HG03565 (cell line): ENCODE measurements at regions not wholly inside any gene's neighbourhood (a gene's known extent, or its start where the extent isn't known, plus 50 kb on each side); places are given as distances from the start of the nearest gene placed in this dataset.
"Not testable (repeated sequence)": the region's sequence is repeated elsewhere in the genome, so short reads cannot be mapped to it uniquely, and the experiment has no call there.

Experiments
- ATAC-seq: cut with Tn5 transposase; IDR thresholded peaks from one replicate; pipeline ENCODE4 v1.9.1; 2021; ENCODE audit warnings: mild to moderate bottlenecking, moderate library complexity; ENCODE audit not compliant: unreplicated experiment

DNA sequence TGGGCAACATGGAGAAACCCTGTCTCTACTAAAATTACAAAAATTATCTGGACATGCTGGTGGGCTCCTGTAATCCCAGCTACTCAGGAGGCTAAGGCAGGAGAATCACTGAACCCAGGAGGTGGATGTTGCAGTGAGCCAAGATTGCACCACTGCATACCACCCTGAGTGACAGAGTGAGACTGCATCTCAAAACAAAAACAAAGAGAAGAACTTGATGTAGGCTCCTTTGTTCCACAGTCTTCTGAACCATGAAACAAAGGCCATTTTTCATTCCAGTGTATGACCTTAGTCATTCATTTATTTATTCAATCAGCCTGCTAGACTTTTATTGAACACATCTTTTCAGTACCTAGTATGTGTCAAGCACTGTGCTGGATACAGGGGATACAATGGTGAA is 369.6 kb downstream of the FAT3 start:
- no peak for ATAC-seq

DNA sequence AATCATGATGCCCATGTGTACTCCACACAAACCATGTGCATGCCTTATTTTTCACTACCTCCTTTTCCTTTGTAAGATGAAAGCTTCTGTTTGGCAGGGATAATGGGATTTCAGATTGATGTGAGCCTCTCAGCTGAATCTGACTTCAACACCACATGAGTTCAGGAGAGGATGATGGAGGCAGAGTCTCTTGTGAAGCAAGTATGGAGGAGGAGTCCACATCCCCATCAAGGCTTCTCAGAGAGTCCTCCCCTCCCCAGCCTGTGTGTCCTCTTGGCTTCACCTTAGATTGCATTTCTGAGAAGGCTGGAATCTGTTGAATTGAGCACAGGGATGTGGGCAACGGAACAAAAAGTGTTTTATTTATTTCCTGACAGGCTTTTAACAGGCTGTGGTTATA is 370.4 kb downstream of the FAT3 start:
- no peak for ATAC-seq

DNA sequence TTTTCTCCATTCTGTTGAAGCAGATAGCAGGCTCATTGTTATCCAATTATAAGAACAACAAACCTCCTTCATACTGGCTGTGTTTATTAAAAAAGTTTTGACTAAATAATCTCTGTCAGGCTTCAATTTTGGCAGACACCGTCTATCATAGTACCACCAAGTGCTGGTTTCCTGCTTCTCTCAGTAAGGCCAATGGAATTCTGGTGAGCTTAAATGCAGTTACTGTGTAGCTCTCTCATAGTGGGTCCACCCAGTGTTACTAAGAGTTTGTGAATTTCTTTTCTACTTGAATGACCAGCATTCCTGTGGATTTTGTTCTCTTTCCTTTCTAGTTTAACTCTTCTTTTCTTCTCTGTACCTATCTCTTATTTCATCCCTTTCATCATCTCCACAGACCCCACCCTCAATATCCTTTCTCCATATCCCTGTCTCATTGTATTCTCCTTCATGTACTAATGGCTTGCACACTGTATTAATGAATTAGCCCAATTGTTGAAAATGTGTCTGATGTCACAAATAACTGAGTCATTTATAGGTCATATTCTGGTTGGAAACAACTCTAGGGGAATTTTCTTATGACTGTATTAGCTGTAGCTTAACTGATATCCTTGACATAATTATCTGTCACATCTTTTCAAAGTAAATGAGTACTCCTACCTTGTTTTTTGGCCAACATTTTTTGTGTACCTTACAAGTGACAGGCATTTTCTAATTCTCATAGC is 372.1 kb downstream of the FAT3 start:
- ATAC-seq: no peak

DNA sequence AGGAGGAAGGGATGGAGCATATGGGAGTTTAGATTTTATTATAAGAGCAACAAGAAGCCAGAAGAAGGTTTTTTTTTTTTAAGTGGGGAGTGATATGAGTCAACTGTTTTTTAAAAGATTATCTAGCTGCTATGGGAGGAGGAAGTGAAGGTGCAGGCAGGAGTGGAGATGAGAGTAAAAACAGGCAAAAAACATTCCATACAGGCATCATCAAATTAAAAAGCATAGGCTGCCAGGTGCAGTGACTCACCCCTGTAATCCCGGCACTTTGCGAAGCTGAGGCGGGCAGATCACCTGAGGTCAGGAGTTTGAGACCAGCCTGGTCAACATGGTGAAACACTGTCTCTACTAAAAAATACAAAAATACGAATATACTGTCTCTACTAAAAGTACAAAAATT is 368.4 kb upstream of the MTNR1B start:
- ATAC-seq: no peak

DNA sequence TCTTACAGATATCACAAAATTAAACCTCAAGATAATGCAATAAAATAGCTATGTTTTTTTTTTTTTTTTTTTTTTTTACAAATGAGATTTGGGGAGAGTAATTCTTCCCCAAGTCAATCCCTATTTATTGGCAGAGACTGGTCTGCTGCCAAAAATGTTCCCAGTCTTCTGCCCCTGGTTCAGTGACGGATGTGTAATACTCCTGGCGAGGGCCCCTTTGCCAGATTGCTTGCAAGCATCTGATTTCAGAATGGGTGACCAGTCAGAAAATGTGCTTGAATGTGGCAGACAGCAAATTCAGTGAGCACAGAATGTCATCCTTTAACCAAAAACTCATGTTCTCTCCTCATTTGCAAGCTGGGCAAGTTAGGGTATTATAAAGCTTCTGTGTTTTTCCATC is 363.8 kb upstream of the MTNR1B start:
- ATAC-seq: no peak

DNA sequence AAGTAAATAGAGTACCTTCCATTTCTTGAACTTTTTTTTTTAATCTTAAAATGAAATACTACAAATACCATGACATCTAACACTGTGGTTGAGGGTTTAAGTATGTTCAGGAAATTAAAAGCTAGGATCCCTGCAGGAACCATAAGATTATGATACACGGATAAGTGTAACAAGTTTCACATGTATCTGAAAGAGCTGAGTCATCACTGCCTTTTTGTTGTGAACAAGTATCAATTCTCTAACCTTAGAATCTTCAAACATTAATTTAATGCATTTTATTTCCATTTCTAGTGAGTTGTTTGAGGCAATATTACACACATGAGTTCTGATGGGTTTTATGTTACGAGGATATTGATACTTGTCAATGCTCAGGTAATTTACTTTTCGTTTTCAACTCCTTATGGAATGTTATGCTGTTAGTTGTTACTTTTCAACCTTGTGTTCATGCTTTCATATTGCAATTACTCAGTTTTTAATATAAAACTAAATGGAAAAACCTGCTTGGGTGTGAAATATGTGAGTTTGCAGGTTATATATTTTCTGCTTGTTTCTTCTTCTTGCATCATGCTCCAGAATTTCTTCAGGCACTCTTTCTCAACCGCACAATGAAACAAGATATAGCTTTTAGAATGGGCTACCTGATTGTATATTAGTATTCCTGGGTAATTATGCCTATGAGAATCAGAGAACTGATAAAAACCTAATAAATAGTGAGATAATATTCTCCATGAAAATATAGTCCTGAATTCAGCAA is 361.3 kb upstream of the MTNR1B start:
- ATAC-seq: no peak

DNA sequence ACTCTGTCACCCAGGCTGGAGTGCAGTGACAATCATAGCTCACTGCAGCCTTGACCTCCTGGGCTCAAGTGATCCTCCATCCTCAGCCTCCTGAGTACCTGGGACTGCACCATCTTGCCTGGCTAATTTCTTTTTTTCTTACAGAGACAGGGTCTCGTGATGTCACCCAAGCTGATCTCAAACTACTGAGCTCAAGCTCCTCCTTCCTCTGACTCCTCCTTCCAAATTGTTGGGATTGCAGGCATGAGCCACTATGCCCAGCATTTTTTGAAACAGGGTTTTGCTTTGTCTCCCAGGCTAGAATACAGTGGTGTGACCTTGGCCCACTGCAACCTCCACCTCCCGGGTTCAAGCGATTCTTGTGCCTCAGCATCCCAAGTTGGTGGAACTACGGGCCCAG is 358.3 kb upstream of the MTNR1B start:
- no peak for ATAC-seq

DNA sequence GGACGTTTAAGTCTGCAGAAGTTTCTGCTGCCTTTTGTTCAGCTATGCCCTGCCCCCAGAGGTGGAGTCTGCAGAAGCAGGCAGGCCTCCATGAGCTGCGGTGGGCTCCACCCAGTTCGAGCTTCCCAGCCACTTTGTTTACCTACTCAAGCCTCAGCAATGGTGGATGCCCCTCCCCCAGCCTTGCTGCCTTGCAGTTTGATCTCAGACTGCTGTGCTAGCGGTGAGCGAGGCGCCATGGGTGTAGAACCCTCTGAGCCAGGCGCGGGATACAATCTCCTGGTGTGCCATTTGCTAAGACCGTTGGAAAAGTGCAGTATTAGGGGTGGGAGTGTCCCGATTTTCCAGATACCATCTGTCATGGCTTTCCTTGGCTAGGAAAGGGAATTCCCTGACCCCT is 351.4 kb upstream of the MTNR1B start:
- ATAC-seq: not testable (repeated sequence)

DNA sequence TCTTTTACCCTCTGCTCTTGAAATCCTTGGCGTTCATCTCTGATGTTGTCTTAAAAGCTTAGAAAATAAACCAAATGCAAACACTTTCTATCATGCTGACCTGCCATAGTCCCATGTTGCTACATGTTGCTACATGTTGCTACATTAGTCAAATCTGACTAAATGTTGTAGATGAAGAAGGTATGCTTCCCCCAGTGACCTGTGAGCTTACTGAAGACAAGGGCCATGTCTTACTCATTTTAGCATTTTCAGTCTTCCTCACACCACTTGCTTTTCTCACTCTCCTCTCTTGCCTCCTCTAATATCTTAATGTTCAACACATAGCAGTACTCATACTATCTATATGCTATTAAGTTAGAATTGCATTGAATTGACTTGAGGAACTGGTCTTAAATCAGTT is 346.4 kb upstream of the MTNR1B start:
- no peak for ATAC-seq

DNA sequence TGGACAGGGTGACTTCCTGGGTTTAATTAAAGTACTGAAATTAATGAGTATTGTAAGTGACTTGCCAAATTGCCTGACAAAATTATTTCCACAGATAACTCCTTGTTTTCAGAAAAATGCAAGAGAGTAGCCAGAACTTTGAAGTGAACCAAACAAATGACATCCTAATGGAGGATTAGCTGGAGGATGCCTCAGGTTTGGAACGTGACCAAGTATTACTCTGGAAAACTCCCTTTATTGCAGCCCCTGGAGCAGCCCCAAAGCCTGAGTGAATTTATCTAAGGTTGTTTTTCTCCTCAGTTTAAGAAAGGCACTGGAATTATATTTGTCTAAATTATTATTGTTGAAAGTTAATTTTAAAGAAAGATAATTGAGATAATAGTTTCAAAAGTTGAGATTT is 343.6 kb upstream of the MTNR1B start:
- no peak for ATAC-seq

DNA sequence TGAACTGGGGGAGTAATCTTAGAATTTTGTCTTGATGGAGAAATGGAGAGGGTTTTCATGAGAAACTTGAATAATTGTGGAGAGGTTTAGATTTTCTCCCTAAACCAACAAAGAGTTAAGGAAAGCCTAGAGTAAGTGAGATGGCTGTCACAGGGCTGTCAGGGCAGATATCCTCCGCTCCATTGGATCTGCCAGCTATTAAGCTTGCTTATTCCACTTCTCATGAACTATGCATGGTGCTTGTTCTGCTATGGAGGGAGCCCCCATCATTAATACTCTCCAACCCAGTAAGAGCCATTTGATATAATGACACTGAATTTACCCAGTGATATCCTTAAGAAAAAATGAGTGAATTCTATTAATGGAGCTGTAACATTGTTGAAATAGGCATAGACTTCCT is 342.8 kb upstream of the MTNR1B start:
- no peak for ATAC-seq

DNA sequence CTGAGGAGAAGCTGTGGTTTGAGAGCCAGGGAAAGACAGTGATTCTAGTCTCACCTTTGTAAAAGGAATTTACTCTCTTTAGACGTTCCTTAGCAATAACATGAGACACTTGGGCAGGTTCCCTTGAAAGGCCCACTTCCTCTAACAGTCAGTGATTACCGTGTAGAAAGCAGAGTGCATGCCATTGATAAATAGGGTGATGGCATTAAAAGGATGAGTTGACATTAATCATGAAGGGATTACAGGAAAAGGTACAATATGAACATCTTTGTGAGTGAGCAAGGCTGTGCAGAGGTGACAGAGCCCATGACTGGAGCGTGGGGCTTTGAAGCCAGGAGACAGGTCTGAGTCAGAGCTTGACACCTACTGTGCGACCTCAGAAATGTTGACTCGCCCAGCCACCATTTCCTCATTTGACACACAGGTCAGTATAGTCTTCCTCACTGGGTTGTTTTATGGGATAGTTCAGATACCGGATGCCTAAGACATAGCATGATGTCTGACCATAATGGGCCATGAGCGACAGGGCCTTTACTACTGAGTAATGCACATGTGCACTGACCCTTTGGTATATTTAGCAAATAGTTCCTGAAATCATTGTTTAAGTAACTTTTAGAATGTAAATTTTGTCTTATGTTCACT is 341.7 kb upstream of the MTNR1B start:
- ATAC-seq: no peak

DNA sequence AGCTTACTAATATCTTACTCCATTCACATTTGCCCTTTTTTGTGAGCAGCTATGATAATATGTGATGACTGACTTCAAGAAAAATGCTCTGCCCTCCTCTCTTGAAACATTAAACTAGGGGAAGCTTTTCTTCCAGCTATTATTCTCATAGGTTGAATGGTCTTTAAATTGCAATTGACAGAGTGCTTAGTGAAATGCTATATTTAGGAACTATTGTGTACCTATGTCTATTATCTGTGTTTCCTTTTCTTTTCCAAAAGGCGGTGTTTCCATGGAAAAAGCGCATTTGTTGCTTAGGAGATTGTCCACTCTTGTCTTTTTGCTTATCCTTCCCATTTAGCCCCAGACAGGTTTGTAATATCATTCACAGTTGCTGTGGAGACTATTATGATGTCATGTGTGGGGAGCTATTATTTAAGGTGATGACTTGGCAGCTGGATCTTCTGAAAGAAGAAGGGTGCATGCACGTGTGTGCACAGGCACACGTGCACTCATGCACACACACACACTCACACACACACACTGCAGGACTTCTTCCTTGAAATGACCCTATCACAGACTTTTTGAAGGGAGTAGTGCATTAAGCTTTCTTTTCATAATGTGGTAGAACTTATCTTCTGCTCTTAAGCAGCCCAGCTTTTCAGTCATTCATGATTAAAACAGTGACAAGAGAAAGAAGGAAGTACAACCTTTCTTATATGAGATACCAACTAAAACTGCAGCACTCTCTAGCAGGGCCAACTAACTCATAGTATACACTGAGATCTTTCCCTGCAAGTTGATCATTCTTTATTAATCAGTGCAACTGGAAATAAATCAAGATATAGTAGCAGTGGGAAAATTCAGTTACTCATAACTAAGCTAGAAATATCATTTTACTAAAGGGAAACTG is 340.8 kb upstream of the MTNR1B start:
- ATAC-seq: no peak

DNA sequence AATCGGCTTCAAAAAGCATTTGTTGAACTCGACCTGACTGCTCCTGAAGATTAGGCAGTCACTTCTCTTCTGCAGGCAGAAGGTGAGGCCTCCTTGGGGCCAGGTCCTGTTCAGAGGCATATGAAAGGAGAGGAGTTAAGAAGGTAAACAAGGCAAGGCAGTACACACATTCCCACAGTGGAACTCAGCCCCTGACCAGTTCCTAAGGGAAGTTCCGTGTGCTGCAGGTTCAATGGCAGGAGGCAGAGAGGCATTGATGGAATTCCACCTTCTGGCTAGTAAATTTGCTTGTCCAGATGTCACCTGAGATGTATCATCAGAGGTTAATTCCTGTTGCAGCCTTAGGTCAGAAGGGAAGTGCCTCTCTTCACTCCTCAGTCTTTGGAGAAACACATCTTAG is 337.0 kb upstream of the MTNR1B start:
- ATAC-seq: no peak

DNA sequence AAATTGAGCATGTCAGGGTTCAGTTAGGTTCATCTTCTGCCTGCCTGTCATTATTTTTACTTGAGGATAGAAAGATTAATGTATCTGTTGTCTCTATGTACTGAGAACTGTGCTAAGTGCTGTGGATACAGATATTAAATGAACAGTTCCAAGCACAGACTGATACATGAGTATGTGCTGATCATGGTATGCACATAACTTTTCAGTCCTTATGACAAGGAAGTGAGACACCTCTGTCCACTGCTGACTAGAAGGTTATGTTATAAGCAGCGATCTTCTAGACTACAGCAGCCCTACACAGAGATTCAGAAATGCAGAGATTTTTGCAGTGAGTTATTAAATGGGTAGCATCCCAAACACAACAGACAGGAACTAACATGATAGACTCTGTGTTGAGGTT is 335.6 kb upstream of the MTNR1B start:
- no peak for ATAC-seq

DNA sequence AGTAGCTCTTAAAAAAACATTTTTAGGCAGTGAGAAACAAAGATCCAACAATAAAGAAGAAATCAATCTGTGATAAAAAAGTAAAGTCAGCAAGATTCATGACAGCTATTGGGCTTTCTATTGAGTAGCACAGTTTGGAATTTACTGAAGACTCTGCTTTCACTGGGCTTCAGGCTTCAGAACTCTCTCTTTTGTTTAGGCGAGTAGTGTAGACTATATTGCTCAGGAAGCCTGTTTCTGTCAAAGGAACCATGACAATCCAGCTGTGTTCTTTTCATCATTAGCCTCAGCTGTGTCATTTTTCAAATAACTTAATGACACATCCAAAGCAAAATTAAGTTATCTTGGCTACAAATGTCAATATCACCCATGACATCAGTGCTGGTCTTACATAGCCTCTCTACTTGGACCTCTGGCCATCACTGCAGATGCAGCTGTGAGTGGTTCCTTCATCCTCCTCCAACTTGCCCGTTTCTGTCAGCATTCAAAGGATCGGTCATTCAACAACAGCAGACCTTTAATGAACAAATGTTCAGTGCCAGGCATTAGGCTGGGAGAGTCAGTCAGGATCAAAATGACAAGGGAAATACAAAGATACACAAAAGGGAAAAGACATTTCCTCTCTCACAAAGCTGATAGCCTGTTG is 332.8 kb upstream of the MTNR1B start:
- no peak for ATAC-seq

DNA sequence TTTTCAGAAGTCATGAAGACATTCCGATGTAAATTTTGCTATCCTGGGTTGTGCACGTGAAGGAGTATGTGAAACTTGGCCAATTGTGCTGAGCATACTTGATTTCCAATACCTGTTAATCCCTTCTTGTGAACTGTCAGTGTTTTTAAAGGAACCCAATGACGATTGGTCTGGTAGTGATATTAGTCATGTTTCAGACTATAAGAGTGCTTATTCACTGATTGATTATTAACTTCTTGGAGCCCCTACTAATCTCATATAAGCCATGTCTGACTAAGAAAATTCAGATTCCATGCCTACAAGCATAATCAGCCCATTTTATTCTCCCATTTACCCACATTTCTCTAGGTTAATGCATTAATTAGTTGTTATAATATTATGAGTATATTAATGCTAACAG is 330.8 kb upstream of the MTNR1B start:
- no peak for ATAC-seq

DNA sequence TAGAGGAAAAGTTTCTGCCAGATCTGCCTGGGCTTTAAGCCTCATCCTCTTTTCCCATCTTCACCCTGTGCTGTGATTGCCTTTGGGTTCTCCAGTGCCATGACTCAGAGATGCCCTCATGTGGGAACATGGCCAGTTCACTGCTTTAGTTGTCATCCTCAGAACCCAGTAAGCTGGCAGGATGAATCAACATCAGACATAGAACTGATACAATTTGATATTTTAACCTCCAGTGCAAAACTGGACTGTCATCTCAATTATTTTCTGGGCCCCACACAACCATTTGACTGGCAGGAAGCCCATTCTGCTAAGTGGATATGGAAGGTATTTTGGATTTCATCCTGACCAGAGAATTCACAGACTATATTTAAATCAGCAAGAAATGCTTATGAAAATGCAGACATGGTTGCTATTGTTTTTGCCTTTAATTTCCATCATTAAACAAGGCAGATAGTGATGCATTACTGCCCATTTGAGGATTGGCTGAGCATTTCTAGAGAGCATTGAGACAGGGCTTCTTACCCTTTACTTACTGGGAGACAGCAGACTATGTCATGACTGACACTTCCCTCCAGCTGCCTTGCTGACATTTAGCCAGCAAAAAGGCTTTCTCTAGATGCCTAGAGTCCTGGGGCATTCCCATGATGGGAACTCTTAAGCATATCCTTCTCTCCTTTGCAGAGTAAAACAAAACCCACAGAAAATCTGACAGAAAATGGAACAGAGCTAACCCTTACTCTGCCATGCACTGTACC is 327.1 kb upstream of the MTNR1B start:
- no peak for ATAC-seq

DNA sequence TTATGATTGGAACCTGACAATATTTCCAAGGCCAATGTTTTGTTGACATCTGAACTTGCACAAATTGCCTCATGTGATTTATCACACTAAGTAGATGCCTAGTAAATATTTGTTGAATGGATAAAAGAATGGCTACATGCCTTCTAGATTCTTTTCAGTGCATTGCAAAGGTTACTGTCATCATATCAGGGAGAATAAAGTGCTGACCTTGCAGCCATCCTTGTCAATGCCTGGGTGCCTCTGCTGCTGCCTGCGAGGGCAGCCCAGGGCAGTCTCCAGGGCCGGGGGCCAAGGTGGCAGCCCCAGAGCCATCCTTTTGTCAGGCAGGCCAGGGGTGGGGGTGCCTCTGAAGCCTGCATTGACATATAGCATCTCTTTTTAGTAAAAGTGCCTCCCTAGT is 325.6 kb upstream of the MTNR1B start:
- no peak for ATAC-seq
